ENCODE measurements at regions not wholly inside any gene's neighbourhood (a gene's known extent, or its start where the extent isn't known, plus 50 kb on each side); places are given as distances from the start of the nearest gene placed in this dataset.

DNA sequence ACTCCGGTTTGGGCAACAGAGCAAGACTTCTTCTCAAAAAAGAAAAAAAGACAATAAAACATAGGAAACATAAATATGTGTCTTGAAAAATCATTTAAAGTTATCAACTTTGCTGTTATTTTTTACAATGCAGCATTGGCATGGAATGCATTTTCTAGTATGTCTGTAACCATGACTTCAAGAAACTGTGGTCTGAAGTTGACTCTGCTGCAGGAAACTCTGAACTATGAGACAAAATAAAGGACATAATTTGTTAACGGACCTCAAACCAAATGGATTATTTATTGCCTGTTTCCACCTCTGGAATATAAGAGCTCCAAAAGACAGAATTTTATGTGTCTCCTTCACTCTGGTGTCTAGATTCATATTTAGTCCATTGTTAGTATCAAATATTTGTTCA, 79.1 kb downstream of the TRIB2 start:
- no peak for DNase-seq

DNA sequence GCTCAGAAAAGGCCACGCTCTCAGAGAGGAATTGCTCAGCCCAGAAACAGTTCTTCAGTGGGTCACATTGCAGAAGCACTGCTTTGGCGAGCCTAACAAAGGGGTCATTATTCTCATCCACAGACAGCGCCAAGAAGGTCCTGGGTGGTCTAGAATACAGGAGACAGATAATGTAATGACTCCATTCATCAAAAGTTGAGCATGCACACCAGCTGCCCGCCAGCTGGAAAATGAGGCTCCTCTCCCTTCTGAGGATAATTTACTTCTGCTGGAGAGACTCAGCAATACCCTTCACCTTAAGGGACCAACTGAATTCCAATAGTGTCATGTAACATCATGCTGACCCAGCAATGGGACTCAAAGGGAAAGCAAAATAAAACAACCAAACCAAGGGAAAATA, 79.9 kb downstream of the TRIB2 start:
- no peak for DNase-seq

DNA sequence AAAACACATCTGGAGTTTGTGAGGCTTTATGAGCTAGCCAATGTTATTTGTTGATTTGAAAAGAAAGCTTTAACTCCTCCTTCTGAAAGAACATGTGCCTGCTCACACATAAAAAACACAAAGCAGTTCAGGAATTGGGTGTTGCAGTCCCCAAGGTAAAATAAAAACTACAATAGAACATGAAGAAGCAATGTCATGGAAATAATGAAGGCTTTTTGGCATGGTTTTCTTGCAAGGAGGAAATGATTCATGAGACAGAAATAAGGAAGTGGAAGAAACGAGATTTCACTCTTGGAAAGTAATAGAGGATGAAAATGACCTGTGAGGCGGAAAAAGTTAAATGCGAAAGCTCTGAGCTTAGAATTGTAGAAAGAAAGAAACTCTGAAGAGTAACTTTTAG, 81.1 kb downstream of the TRIB2 start:
- DNase-seq = no peak

- DNase-seq = no peak
Measured at GRCh38 chr2:12803607-12804006, 86.9 kb downstream of the TRIB2 start.

DNA sequence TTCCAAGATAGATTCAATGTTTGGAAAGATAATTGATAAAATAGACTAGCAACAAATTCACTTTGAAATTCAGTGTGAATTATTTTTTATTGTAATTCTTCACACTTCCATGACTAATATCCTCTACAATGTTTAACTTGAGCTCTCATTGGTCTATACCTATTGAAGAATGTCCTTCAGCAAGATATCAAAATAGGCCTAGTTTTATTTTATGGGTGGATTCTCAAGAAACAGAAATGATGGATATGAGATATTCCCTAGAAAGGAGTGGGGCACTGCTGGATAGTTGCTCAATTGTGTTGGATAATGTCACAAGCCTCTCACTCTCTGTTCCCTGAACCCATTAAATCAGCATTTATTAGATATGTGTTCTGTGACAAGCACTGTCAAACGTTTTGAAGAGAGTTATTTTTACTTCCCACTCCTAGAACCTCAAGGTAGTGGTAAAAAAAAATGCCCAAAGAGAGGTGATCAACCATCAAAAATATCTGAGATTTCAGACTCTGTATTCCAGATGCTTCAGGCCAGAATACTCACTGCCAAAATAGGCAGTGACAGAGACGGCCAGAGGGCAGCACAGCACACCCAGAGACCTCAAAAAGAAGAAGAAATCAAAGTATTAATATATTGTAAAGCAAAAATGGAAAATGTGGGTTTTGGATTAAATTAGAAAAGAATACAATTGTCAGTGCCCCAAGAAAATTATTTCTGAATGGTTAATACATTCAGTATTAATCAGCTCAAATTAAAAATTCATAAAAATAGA, 87.5 kb downstream of the TRIB2 start:
- no peak for DNase-seq

- DNase-seq = no peak
Measured at GRCh38 chr2:12805033-12805432, 88.3 kb downstream of the TRIB2 start.

DNA sequence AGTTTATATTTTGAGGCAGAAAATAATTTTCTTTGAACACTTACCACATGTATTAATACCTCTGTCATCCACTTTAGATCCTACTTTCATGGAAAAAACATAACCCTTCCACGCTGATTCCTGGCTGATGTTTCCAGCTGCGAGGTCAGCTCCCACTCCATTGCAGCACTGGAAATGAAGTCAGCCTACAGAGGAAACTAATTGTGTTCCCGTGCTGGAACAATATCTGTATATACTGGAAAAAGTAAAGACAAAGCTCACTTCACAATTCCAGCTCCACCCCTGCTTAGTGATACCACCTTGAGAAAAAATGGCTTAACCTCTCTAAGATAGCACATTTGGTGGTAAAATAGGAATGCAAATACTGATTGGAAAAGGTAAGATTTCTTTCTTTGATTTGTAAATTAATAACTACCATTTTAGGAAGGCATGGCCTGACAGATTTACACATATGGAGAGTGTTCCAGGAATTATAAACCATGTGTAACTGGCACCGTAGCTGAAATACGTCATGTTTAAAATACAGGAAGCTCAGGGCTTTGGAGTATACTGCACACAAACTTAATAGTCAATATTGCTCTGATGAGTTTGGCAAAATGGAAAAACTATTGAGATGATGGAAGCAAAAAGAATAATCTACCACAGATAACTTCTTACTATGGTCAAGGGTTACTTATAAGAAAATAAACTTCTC, 90.0 kb downstream of the TRIB2 start:
- no peak for DNase-seq

GRCh38 chr2:12807907-12808810, 91.4 kb downstream of the TRIB2 start:
- no peak for DNase-seq

DNA sequence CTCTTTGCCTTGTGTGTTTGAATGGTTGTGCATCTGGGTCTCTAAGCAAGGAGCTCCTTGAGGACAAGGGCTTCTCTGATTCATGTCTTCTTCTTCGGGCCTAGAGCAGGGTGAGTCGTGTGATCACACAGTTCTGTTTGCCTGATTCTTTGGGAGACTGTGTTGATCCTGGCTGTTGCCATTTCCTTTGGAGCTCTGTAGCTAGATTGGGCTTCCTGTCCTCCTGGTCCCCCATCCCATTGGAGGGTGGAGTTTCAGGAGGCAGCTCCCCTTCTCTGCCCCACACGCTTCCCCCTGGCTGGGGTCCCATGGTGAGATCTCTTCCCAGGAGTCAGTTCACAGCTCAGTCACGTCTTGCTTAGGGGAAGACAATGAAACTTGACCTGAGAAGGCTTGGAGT, 92.8 kb downstream of the TRIB2 start:
- DNase-seq = no peak

DNA sequence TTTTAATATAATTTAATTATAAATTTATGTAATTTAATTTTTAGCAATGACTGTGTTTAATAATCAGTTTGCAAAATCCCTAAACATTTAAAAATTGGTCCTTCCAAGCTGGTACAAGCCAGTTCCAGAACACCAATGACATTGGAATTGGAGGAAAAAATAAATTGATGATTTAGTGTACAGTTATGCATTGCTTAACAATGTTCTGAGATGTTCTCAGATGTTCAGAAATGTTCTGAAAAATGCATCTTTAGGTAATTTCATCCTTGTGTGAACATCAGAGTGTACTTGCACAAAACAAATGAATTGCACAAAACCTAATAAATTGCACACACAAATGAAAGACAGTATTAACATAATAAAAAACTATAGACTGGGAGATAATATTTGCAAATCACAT, 95.2 kb downstream of the TRIB2 start:
- no peak for DNase-seq

DNA sequence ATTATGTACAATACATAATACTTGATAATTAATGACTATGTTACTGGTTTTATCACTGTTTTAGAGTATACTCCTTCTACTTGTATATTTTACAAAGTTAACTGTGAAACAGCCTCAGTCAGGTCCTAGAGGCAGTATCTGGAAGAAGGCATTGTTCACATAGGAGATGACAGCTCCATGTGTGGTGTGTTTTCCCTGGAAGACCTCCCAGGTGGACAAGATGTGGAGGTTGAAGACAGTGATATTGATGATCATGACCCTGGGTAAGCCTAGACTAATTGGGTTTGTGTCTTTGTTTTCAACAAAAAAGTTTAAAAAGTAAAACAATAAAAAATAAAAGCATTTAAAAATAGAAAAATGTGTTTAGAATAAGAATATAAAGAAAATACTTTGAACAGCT, 96.4 kb downstream of the TRIB2 start:
- no peak for DNase-seq

DNA sequence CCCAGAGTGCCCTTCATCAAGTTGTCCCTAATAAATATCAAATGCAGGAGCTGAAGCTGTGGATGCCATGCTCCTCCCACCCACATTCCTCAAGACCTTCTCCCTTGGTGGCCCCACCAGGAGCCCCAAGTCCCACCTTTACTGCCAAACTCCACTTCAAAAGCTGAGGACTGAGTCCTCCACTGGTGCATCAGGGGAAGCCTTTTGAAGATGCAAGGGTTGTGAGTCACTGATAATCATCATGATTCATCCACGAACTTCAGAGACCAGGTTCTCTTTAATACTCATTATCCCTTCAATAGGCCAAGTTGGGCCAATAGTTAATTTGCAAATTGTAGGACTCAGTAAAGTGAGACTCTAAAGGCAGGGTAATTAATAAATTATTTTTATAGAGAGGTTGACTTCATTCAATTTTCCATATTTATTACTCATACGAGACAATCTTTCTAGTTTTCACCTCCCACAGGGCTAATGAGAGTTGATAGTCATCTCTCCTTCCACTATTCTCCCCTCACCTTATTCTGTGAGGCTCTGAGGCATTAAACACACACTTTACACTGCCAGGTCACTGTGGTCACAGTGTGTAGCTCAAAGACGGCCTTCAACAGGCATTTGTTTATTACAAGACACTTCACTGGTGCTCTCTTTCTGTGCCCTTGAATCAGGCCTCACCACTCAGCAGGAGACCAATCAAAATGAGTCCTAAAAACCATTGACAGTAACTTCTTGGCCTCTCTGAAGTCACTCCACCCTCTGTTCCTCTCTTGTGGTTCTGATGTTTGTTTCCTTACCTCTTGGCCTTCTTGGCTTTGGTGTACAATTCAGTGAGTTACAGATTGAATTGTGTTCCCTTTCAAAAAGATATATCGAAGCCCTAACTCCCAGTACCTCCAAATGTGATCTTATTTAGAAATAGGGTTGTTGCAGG, 99.9 kb downstream of the TRIB2 start:
- no peak for DNase-seq

- no peak for DNase-seq
Measured at GRCh38 chr2:12817870-12818269, 101.1 kb downstream of the TRIB2 start.

DNA sequence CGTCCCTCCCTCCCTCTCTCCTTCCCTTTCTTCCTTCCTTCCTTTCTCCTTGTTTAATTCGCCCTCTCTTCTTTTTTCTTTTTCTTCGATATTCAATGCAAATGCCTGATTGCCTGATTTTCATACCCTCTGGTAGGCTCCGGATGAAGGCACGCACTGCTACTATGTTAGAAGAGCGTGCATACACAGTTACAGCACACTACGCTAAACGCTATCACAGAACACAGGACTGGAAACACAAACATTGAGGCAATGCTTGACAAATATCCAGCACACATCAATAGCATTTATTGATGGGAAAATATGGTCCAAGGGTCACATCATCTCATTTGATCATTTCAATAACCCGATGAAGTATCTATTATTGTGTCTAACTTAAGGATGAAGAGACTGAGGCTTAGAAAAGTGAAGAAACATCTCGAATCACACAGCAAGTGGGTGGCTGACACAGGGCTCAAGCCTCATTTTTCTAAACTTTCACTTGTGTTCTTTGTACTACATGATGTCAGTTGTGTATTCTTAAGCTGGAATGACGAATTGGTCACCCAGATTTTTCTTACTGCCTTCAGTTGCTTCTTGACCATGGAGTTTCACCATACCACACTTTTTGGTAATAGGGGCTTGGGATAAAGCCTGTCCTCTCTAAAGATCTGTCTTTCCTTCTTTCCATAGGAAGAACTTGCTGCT, 101.8 kb downstream of the TRIB2 start:
- DNase-seq = no peak

DNA sequence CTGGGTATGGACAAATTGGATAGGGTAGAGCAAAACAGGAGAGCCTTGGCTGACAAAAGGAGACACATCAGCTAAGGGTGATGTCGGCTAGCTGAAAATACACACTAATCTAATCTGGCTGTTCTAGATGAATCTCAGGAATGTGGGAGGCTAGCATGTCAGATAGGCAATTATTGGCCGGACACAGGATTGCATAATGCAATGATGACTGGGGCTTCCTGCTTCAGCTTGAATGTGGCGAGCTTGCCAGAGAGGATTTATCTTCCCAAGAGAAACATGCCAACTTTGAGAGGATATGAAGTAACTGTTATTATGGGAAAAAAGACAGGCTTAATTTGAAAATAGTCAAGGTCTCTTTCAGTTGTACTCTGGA, 102.4 kb downstream of the TRIB2 start:
- DNase-seq = no peak

DNA sequence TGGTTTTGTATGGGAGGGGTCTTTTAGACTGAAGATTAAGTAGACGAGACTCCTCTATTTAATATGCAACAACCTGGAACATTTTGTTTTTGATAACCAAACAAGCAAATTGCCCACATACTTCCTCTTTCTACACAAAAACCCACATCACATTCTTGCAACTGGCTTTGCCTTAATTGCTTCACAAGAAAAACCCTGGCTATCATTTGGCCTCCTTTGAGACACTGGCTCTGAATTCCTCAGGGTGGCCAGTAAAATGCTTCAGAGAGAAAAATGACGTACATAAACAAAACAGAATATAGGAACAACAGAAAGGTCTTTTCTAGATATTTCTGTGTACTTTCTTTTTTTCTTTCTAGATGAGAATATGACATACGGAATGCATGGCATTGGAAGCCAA, 103.0 kb downstream of the TRIB2 start:
- DNase-seq = no peak

- no peak for DNase-seq
Measured at GRCh38 chr2:12821656-12822055, 104.9 kb downstream of the TRIB2 start.

GRCh38 chr2:12824351-12824777, 107.6 kb downstream of the TRIB2 start:
- DNase-seq = no peak

DNA sequence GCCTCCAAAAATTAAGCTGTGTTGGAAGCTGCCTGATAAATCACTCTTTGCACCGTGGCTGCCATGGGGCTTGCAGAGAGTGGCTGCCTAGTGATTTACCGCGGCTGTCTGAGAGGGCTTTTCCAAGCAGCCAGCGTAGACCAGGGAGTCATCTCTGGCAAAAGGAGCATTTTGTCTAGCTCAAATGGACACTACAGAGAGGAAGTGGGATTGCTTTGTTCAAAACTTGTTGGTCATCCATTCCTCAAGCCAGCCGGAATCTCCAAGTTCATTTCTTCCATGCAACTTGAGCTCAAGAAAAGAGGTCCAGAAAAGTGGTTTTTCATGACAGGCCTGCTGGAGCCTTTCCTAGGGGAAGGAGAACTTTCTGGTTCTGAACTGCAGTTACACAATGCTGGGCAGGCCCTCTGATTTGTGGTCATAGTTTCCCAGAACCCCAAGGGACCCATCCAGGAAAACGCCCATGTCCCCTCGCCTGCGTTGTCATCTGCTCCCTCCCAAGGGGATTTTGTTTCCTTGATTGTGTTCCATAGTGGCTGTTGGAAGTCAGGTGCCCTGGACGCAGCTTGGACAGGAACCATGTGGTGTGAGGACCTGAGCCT, 108.1 kb downstream of the TRIB2 start:
- no peak for DNase-seq

DNA sequence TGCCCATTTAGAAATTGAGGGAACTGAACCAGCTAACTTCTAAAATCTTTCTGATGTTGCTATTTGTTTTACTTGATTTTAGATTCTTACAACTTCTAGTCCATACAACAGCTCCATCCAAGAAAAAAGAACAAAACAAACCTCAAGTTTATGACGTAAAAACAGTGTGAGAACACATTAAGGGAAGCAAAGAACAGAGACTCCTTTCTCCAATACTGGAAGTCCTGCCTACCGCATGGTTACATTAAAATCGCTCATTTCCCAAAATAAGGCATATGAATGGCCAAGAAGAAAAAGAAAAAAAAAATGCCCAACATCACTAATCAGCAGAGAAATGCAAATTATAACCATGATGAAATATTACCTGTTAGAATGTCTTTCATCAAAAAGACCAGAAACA, 110.0 kb downstream of the TRIB2 start:
- DNase-seq = no peak

GRCh38 chr2:12827721-12828120, 111.0 kb downstream of the TRIB2 start:
- DNase-seq = no peak

GRCh38 chr2:12828980-12829379, 112.2 kb downstream of the TRIB2 start:
- no peak for DNase-seq
